IMR-90 (cell line): ENCODE measurements at regions not wholly inside any gene's neighbourhood (a gene's known extent, or its start where the extent isn't known, plus 50 kb on each side); places are given as distances from the start of the nearest gene placed in this dataset.

ENCODE experiments used
- ATAC-seq: fragments of 200-7000 bp; cut with Tn5 transposase; 2 replicates; pipeline ENCODE4 v1.9.1; 2020; ENCODE audit warnings: low read depth, mild to moderate bottlenecking, moderate library complexity
- BruUV-seq: library from RNA; stranded (reverse); fragments of 400-500 nt; replicated peaks from 2 replicates; lab custom pipeline; 2021; lab: Mats Ljungman, UMichigan
- CTCF ChIA-PET: fragments of 300-600 bp; formaldehyde crosslinking; extraction: SDS; loops from one replicate; lab custom pipeline; 2021; ENCODE audit warnings: antibody characterized with exemption; lab: Yijun Ruan, JAX
- POLR2A ChIA-PET: fragments of 300-600 bp; sonication (Branson Sonifier 250); formaldehyde crosslinking; loops from one replicate; lab custom pipeline; 2022; ENCODE audit warnings: antibody characterized with exemption; ENCODE audit not compliant: unreplicated experiment; lab: Charles Lee
- DNase-seq: peaks from one replicate; pipeline ENCODE4 v3.0.0; 2013
- H2AFZ ChIP-seq: replicated peaks from 2 replicates; pipeline ENCODE3; 2013; ENCODE audit warnings: low read length, mild to moderate bottlenecking; ENCODE audit not compliant: poor library complexity
- H2AK5ac ChIP-seq: 2 replicates; pipeline ENCODE4 v1.6.1; 2013; ENCODE audit warnings: low read depth, low read length, inconsistent platforms
- H2AK9ac ChIP-seq: replicated peaks from 2 replicates; pipeline ENCODE3; 2013; ENCODE audit warnings: mild to moderate bottlenecking, low read depth, low read length, moderate library complexity; ENCODE audit not compliant: poor library complexity
- H2BK120ac ChIP-seq: 2 replicates; pipeline ENCODE4 v1.6.1; 2013; ENCODE audit warnings: low read depth, low read length, inconsistent platforms
- H2BK15ac ChIP-seq: 3 replicates; pipeline ENCODE4 v1.6.1; 2013; ENCODE audit warnings: low read depth, low read length, inconsistent platforms
- H2BK20ac ChIP-seq: 2 replicates; pipeline ENCODE4 v1.6.1; 2013; ENCODE audit warnings: low read depth, mild to moderate bottlenecking, inconsistent platforms, low read length, moderate library complexity
- H2BK5ac ChIP-seq: 2 replicates; pipeline ENCODE4 v1.6.1; 2013; ENCODE audit warnings: mild to moderate bottlenecking, low read depth, low read length, inconsistent platforms; ENCODE audit not compliant: poor library complexity, severe bottlenecking
- H3K14ac ChIP-seq: replicated peaks from 2 replicates; pipeline ENCODE4 v1.6.1; 2013; ENCODE audit warnings: low read depth, low read length, inconsistent platforms
- H3K18ac ChIP-seq: 2 replicates; pipeline ENCODE4 v1.6.1; 2013; ENCODE audit warnings: low read depth, low read length, control low read depth
- H3K23ac ChIP-seq: 2 replicates; pipeline ENCODE4 v1.6.1; 2013; ENCODE audit warnings: low read depth, low read length, inconsistent platforms
- H3K27ac ChIP-seq: 2 replicates; pipeline ENCODE4 v1.5.1; 2013; ENCODE audit warnings: mild to moderate bottlenecking, control low read depth, low read length; ENCODE audit not compliant: insufficient read depth
- H3K27me3 ChIP-seq: 2 replicates; pipeline ENCODE4 v1.6.1; 2013; ENCODE audit warnings: low read length; ENCODE audit not compliant: control insufficient read depth, insufficient read depth
- H3K36me3 ChIP-seq: 2 replicates; pipeline ENCODE4 v1.6.1; 2013; ENCODE audit warnings: low read length, mixed read lengths; ENCODE audit not compliant: control insufficient read depth, insufficient read depth
- H3K4ac ChIP-seq: 2 replicates; pipeline ENCODE4 v1.6.1; 2013; ENCODE audit warnings: low read depth, low read length, inconsistent platforms
- H3K4me1 ChIP-seq: 2 replicates; pipeline ENCODE4 v1.6.1; 2013; ENCODE audit warnings: low read length, mixed read lengths; ENCODE audit not compliant: control insufficient read depth, insufficient read depth
- H3K4me2 ChIP-seq: 2 replicates; pipeline ENCODE4 v1.6.1; 2013; ENCODE audit warnings: low read depth, mild to moderate bottlenecking, control low read depth, low read length, moderate library complexity
- H3K4me3 ChIP-seq: 2 replicates; pipeline ENCODE4 v1.5.1; 2013; ENCODE audit warnings: low read depth, mild to moderate bottlenecking, control low read depth, low read length, moderate library complexity; ENCODE audit not compliant: insufficient read depth
- H3K56ac ChIP-seq: 2 replicates; pipeline ENCODE4 v1.6.1; 2013; ENCODE audit warnings: low read length, inconsistent platforms; ENCODE audit not compliant: insufficient read depth; ENCODE audit errors: extremely low read depth
- H3K79me1 ChIP-seq, 2 experiments: 2 replicates each; pipeline ENCODE4 v1.6.1; 2013; ENCODE audit warnings: low read length in 2 of 2, inconsistent platforms in 1 of 2, low read depth in 1 of 2
- H3K9ac ChIP-seq: 2 replicates; pipeline ENCODE4 v1.6.1; 2013; ENCODE audit warnings: low read depth, low read length, control low read depth
- H3K9me1 ChIP-seq: 2 replicates; pipeline ENCODE4 v1.6.1; 2013; ENCODE audit warnings: low read length, inconsistent platforms; ENCODE audit not compliant: insufficient read depth
- H3K9me3 ChIP-seq: 2 replicates; pipeline ENCODE4 v1.6.1; 2013; ENCODE audit warnings: low read length; ENCODE audit not compliant: control insufficient read depth, insufficient read depth
- H4K20me1 ChIP-seq: 2 replicates; pipeline ENCODE4 v1.6.1; 2013; ENCODE audit warnings: low read length, inconsistent platforms; ENCODE audit not compliant: insufficient read depth
- H4K5ac ChIP-seq: 2 replicates; pipeline ENCODE4 v1.6.1; 2013; ENCODE audit warnings: mild to moderate bottlenecking, low read depth, low read length, control low read depth
- H4K8ac ChIP-seq, 2 experiments: 2 replicates each; pipeline ENCODE4 v1.6.1; 2013; ENCODE audit warnings: low read depth in 2 of 2, low read length in 2 of 2, control low read depth in 1 of 2, inconsistent platforms in 1 of 2
- H4K91ac ChIP-seq: 2 replicates; pipeline ENCODE4 v1.6.1; 2013; ENCODE audit warnings: low read depth, low read length, inconsistent platforms; ENCODE audit not compliant: insufficient read depth
- BHLHE40 ChIP-seq: fragments of 150-350 bp; IDR thresholded peaks from 2 replicates; pipeline ENCODE4 v1.6.1; 2016; ENCODE audit warnings: mild to moderate bottlenecking, low read depth, low read length
- CEBPB ChIP-seq: IDR thresholded peaks from 2 replicates; pipeline ENCODE4 v1.6.1; 2012; ENCODE audit warnings: low read depth, low read length, improper control_type of control experiment
- CHD1 ChIP-seq: IDR thresholded peaks from 2 replicates; pipeline ENCODE4 v1.6.1; 2012; ENCODE audit warnings: low read depth, low read length, improper control_type of control experiment
- CTCF ChIP-seq: conservative IDR thresholded peaks from 2 replicates; pipeline ENCODE4 v1.5.1; 2012; ENCODE audit warnings: mild to moderate bottlenecking, low read depth, low read length, improper control_type of control experiment
- ELK1 ChIP-seq: fragments of 150-350 bp; IDR thresholded peaks from 2 replicates; pipeline ENCODE4 v1.6.1; 2016; ENCODE audit warnings: low read depth, mild to moderate bottlenecking, low read length, moderate library complexity, borderline replicate concordance
- FOS ChIP-seq: fragments of 150-350 bp; IDR thresholded peaks from 2 replicates; pipeline ENCODE4 v1.6.1; 2016; ENCODE audit warnings: low read depth, low read length
- MAFK ChIP-seq: IDR thresholded peaks from 2 replicates; pipeline ENCODE4 v1.6.1; 2012; ENCODE audit warnings: low read depth, low read length, improper control_type of control experiment
- MAZ ChIP-seq: IDR thresholded peaks from 2 replicates; pipeline ENCODE4 v1.6.1; 2012; ENCODE audit warnings: low read depth, mild to moderate bottlenecking, low read length, improper control_type of control experiment, moderate library complexity, borderline replicate concordance
- MXI1 ChIP-seq: IDR thresholded peaks from 2 replicates; pipeline ENCODE4 v1.6.1; 2012; ENCODE audit warnings: low read depth, mild to moderate bottlenecking, low read length, moderate library complexity, borderline replicate concordance
- NFE2L2 ChIP-seq: fragments of 150-350 bp; IDR thresholded peaks from 2 replicates; pipeline ENCODE4 v1.6.1; 2016; ENCODE audit warnings: low read depth, mild to moderate bottlenecking, low read length
- POLR2A ChIP-seq: IDR thresholded peaks from 2 replicates; pipeline ENCODE4 v1.6.1; 2012; ENCODE audit warnings: mild to moderate bottlenecking, low read depth, low read length
- RAD21 ChIP-seq: IDR thresholded peaks from 2 replicates; pipeline ENCODE4 v1.6.1; 2012; ENCODE audit warnings: low read length, improper control_type of control experiment
- RCOR1 ChIP-seq: IDR thresholded peaks from 2 replicates; pipeline ENCODE4 v1.6.1; 2012; ENCODE audit warnings: mild to moderate bottlenecking, low read length, improper control_type of control experiment; ENCODE audit not compliant: insufficient replicate concordance
- RFX5 ChIP-seq: IDR thresholded peaks from 2 replicates; pipeline ENCODE4 v1.8.0; 2012; ENCODE audit warnings: low read depth, mild to moderate bottlenecking, low read length, moderate library complexity
- SMC3 ChIP-seq: fragments of 150-350 bp; IDR thresholded peaks from 2 replicates; pipeline ENCODE4 v1.6.1; 2016; ENCODE audit warnings: low read depth, mild to moderate bottlenecking, antibody characterized with exemption, low read length, moderate library complexity
- USF2 ChIP-seq: fragments of 150-350 bp; IDR thresholded peaks from 2 replicates; pipeline ENCODE4 v1.6.1; 2017; ENCODE audit warnings: mild to moderate bottlenecking, antibody characterized with exemption, low read length, low read depth
- WGBS, 2 experiments: methylation state at CpG; one replicate each; pipeline versions ENCODE4 v1.1.5 to v1.1.7; 2013; ENCODE audit warnings: missing lambda C conversion rate in 2 of 2; ENCODE audit not compliant: insufficient read length in 1 of 2; ENCODE audit errors: extremely low coverage in 2 of 2; 5-methylcytosine and 5-hydroxymethylcytosine counted together
- dilution Hi-C: fragments of 300-500 bp; cut with HindIII; formaldehyde crosslinking; loops from one replicate; pipeline ENCODE4 v1.14.3; 2018; ENCODE audit warnings: low sequenced_read_pairs; ENCODE audit not compliant: unreplicated experiment
- in situ Hi-C: fragments of 300-500 bp; cut with MboI; formaldehyde crosslinking; loops from 3 replicates; pipeline ENCODE4 v1.14.3; 2019; ENCODE audit warnings: low sequenced_read_pairs, inconsistent platforms, mixed read lengths
- intact Hi-C: fragments of 100-400 bp; cut with micrococcal nuclease; formaldehyde crosslinking; loops from 2 replicates; pipeline ENCODE4 v1.10.0; 2022

- no peak overlapping the region for H4K8ac ChIP-seq
- H4K20me1 ChIP-seq: no peaks in the 10 kb centered on the region
- H3K18ac ChIP-seq: no peak overlapping the region
- H2BK120ac ChIP-seq: no peak overlapping the region
- H2AFZ ChIP-seq: no peak overlapping the region
- intact Hi-C loops: no loop called here
- no peak overlapping the region for H3K23ac ChIP-seq
- no CpG with 5 or more reads among the region's 3 CpGs for WGBS, 2 experiments
- dilution Hi-C loops: no loop called here
- H2AK5ac ChIP-seq: no peak overlapping the region
- no peaks in the 10 kb centered on the region for H3K9me3 ChIP-seq
- H3K56ac ChIP-seq: no peak overlapping the region
- H4K5ac ChIP-seq: no peak overlapping the region
- H3K27ac ChIP-seq: no peak overlapping the region
- no peak overlapping the region for H3K4ac ChIP-seq
- no peaks in the 10 kb centered on the region; the same call in 1 of the 2 replicates for H3K9me1 ChIP-seq
- peaks cover 3% of the 10 kb centered on the region; the same call in 1 of the 2 replicates for H3K27me3 ChIP-seq
- no peak overlapping the region for H3K4me3 ChIP-seq
- H2AK9ac ChIP-seq: no peak overlapping the region
- in situ Hi-C loops: no loop called here
- peaks cover 10% of the 10 kb centered on the region for H3K4me1 ChIP-seq
- H3K4me2 ChIP-seq: no peak overlapping the region
- H3K9ac ChIP-seq: no peak overlapping the region
- no peak overlapping the region for H2BK20ac ChIP-seq
- POLR2A ChIA-PET: no interaction called here
- H3K79me1 ChIP-seq: no peaks in the 10 kb centered on the region
- no peak overlapping the region for H2BK15ac ChIP-seq
- CTCF ChIA-PET: no interaction called here
- no peak for ATAC-seq
- BruUV-seq: no TSS peak
- DNase-seq: no peak
- TF ChIP-seq CEBPB: no peak
- TF ChIP-seq RAD21: no peak
- no peak for TF ChIP-seq MAFK
- no peak for TF ChIP-seq MXI1
- TF ChIP-seq SMC3: no peak
- no peak for TF ChIP-seq CTCF
- no peak for TF ChIP-seq POLR2A
- no peak for TF ChIP-seq MAZ
- TF ChIP-seq FOS: no peak
- TF ChIP-seq NFE2L2: no peak
- no peak for TF ChIP-seq CHD1
- no peak for TF ChIP-seq RCOR1
- no peak for TF ChIP-seq BHLHE40
- no peak for TF ChIP-seq USF2
- TF ChIP-seq ELK1: no peak
- no peak for TF ChIP-seq RFX5
- H3K14ac ChIP-seq: no peak overlapping the region
- no peaks in the 10 kb centered on the region for H3K36me3 ChIP-seq
- no peak overlapping the region for H2BK5ac ChIP-seq
- H4K91ac ChIP-seq: no peak overlapping the region
Measured at GRCh38 chr5:38726279-38726678, 119.5 kb upstream of the OSMR start.
